Mesendoderm (in vitro differentiated cells): ENCODE measurements at regions not wholly inside any gene's neighbourhood (a gene's known extent, or its start where the extent isn't known, plus 50 kb on each side); places are given as distances from the start of the nearest gene placed in this dataset.

Experiments used
- DNase-seq: peaks from one replicate; pipeline ENCODE4 v3.0.0; 2013
- H2AK5ac ChIP-seq: 2 replicates; pipeline ENCODE4 v1.6.1; 2013; ENCODE audit warnings: low read length, inconsistent platforms
- H2BK120ac ChIP-seq: 2 replicates; pipeline ENCODE4 v1.6.1; 2013; ENCODE audit warnings: low read depth, mild to moderate bottlenecking, low read length, moderate library complexity, mixed read lengths
- H2BK15ac ChIP-seq: replicated peaks from 2 replicates; pipeline ENCODE4 v1.6.1; 2013; ENCODE audit warnings: low read depth, mild to moderate bottlenecking, moderate library complexity
- H2BK5ac ChIP-seq: 2 replicates; pipeline ENCODE4 v1.6.1; 2013; ENCODE audit warnings: low read length, inconsistent platforms
- H3K18ac ChIP-seq: 2 replicates; pipeline ENCODE4 v1.6.1; 2013; ENCODE audit warnings: mild to moderate bottlenecking, low read length, mixed read lengths
- H3K23ac ChIP-seq: one replicate; pipeline ENCODE4 v1.6.1; 2013; ENCODE audit warnings: low read length
- H3K27ac ChIP-seq: 2 replicates; pipeline ENCODE4 v1.5.1; 2013; ENCODE audit warnings: low read depth, mild to moderate bottlenecking, inconsistent platforms, low read length, moderate library complexity
- H3K27me3 ChIP-seq: 2 replicates; pipeline ENCODE4 v1.6.1; 2013; ENCODE audit warnings: low read length, control low read depth, mild to moderate bottlenecking, inconsistent platforms; ENCODE audit not compliant: insufficient read depth, poor library complexity
- H3K36me3 ChIP-seq: 2 replicates; pipeline ENCODE4 v1.6.1; 2013; ENCODE audit warnings: low read length, inconsistent platforms; ENCODE audit not compliant: control insufficient read depth, insufficient read depth
- H3K4ac ChIP-seq: one replicate; pipeline ENCODE4 v1.6.1; 2013; ENCODE audit warnings: low read depth, mild to moderate bottlenecking, low read length, moderate library complexity
- H3K4me1 ChIP-seq: 2 replicates; pipeline ENCODE4 v1.6.1; 2013; ENCODE audit warnings: low read depth, low read length, inconsistent platforms; ENCODE audit not compliant: control insufficient read depth
- H3K4me2 ChIP-seq: 2 replicates; pipeline ENCODE4 v1.6.1; 2013; ENCODE audit warnings: low read length
- H3K4me3 ChIP-seq: 2 replicates; pipeline ENCODE4 v1.5.1; 2013; ENCODE audit warnings: mild to moderate bottlenecking, low read length
- H3K56ac ChIP-seq: one replicate; pipeline ENCODE4 v1.6.1; 2013; ENCODE audit warnings: low read length
- H3K79me1 ChIP-seq: 2 replicates; pipeline ENCODE4 v1.6.1; 2013; ENCODE audit warnings: low read length, inconsistent platforms
- H3K79me2 ChIP-seq: 2 replicates; pipeline ENCODE4 v1.6.1; 2013; ENCODE audit warnings: mild to moderate bottlenecking, low read length; ENCODE audit not compliant: control insufficient read depth, insufficient read depth
- H3K9ac ChIP-seq: 2 replicates; pipeline ENCODE4 v1.6.1; 2013; ENCODE audit warnings: low read length, inconsistent platforms
- H4K5ac ChIP-seq: one replicate; pipeline ENCODE4 v1.6.1; 2013; ENCODE audit warnings: low read length
- H4K8ac ChIP-seq: one replicate; pipeline ENCODE4 v1.6.1; 2013; ENCODE audit warnings: low read depth, mild to moderate bottlenecking, control low read depth, low read length, moderate library complexity
- WGBS: extraction: QIAGEN DNeasy Blood & Tissue Kit; methylation state at CpG from one replicate; pipeline ENCODE4 v1.1.7; 2013; ENCODE audit warnings: low lambda C conversion rate, missing lambda C conversion rate; ENCODE audit not compliant: insufficient coverage; ENCODE audit errors: extremely low coverage; 5-methylcytosine and 5-hydroxymethylcytosine counted together

DNA sequence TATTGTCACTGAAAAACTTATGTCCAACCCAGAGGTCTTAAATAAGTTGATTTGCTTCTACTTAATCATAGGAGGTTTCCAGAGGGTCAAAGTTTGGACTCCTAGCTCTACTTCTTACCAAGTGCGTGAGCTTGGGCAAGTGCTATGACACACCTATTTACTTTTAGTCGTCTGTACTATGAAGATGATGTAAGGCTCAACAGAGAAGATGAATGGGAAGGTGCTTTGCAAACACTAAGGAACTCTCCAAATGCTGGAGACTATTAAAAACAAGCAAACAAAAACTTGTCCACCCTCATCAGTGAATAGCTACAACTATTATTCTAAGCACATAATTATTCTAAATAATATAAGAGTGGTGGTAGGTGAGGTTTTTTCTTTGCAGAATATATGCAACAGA, 232.3 kb upstream of the USP24 start:
- Histone ChIP-seq H3K4me1 (no peaks in the 10 kb centered on the region), H2BK15ac (no peak overlapping the region), H3K4ac (no peak overlapping the region), H3K4me3 (no peak overlapping the region), H2AK5ac (no peak overlapping the region), H3K18ac (no peak overlapping the region), H4K5ac (no peak overlapping the region), H3K79me1 (no peaks in the 10 kb centered on the region), H3K56ac (no peak overlapping the region), H3K27ac (no peak overlapping the region), H3K23ac (no peak overlapping the region), H4K8ac (no peak overlapping the region), H3K79me2 (no peaks in the 10 kb centered on the region), H3K4me2 (no peak overlapping the region), H3K36me3 (no peaks in the 10 kb centered on the region), H2BK5ac (no peak overlapping the region), H3K27me3 (no peaks in the 10 kb centered on the region), H3K9ac (no peak overlapping the region), H2BK120ac (no peak overlapping the region)
- DNase-seq: no peak
- WGBS: no CpG with 5 or more reads among the region's 2 CpGs

GRCh38 chr1:55446351-55446750, 231.2 kb upstream of the USP24 start:
- Histone ChIP-seq H3K27ac (no peak overlapping the region), H2AK5ac (no peak overlapping the region), H4K5ac (no peak overlapping the region), H3K79me2 (no peaks in the 10 kb centered on the region), H3K4me1 (no peaks in the 10 kb centered on the region), H3K27me3 (no peaks in the 10 kb centered on the region), H3K18ac (no peak overlapping the region), H2BK120ac (no peak overlapping the region), H4K8ac (no peak overlapping the region), H3K36me3 (no peaks in the 10 kb centered on the region), H3K4ac (no peak overlapping the region), H3K23ac (no peak overlapping the region), H3K9ac (no peak overlapping the region), H2BK15ac (no peak overlapping the region), H3K4me3 (no peak overlapping the region), H2BK5ac (no peak overlapping the region), H3K4me2 (no peak overlapping the region), H3K56ac (no peak overlapping the region), H3K79me1 (no peaks in the 10 kb centered on the region)
- DNase-seq: no peak
- WGBS: no CpG with 5 or more reads among the region's 2 CpGs

DNA sequence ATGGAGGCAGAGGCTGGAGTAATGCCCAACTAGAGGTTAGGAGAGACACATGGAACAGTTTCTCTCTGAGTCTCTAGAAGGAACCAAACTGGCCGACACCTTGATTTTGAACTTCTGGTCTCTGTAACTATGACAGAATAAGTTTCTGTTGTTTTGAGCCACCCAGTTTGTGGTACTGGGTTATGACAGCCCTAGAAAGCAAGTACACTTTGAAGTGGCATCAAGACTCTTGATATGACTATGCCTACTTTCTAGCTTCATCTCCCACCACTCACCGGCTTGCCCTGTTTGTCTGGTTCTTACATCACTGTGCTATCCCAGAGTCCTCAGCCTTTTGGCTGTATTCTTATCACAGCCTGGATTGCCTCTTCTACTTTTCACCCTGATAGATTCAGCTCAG, 230.3 kb upstream of the USP24 start:
- no peak overlapping the region for H2BK15ac ChIP-seq
- no peak overlapping the region for H4K8ac ChIP-seq
- no CpG with 5 or more reads among the region's 2 CpGs for WGBS
- H3K79me2 ChIP-seq: no peaks in the 10 kb centered on the region
- no peak overlapping the region for H3K18ac ChIP-seq
- H3K79me1 ChIP-seq: no peaks in the 10 kb centered on the region
- H3K4ac ChIP-seq: no peak overlapping the region
- H2AK5ac ChIP-seq: no peak overlapping the region
- no peak overlapping the region for H2BK120ac ChIP-seq
- no peak overlapping the region for H3K27ac ChIP-seq
- no peak overlapping the region for H3K56ac ChIP-seq
- no peaks in the 10 kb centered on the region for H3K36me3 ChIP-seq
- DNase-seq: no peak
- H3K27me3 ChIP-seq: no peaks in the 10 kb centered on the region
- H4K5ac ChIP-seq: no peak overlapping the region
- H3K23ac ChIP-seq: no peak overlapping the region
- H3K4me1 ChIP-seq: no peaks in the 10 kb centered on the region
- H3K9ac ChIP-seq: no peak overlapping the region
- H2BK5ac ChIP-seq: no peak overlapping the region
- H3K4me2 ChIP-seq: no peak overlapping the region
- H3K4me3 ChIP-seq: no peak overlapping the region

DNA sequence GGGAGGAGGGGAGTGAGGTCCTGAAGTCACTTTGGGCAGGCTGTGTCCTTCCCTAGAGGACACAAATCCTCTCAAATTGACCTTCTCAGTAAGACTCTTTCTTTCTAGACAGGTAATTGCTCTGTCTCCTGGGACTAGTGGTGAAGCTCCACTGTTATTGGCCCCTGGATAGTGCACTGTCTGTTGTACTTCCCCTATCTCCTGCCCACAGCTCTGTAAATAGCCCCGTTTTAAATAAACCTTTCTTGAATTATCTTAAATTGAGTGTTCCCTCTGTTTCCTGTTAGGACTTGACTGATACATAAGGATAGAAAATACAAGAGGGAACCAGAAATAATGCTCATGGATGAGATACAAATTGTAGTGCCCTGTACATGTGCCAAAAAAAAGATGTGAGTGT, 229.5 kb upstream of the USP24 start:
- Histone ChIP-seq H3K4me2 (no peak overlapping the region), H3K4me1 (no peaks in the 10 kb centered on the region), H3K23ac (no peak overlapping the region), H3K79me2 (no peaks in the 10 kb centered on the region), H4K8ac (no peak overlapping the region), H3K56ac (no peak overlapping the region), H2AK5ac (no peak overlapping the region), H2BK5ac (no peak overlapping the region), H3K27ac (no peak overlapping the region), H3K36me3 (no peaks in the 10 kb centered on the region), H3K18ac (no peak overlapping the region), H3K9ac (no peak overlapping the region), H3K4me3 (no peak overlapping the region), H2BK15ac (no peak overlapping the region), H3K4ac (no peak overlapping the region), H2BK120ac (no peak overlapping the region), H4K5ac (no peak overlapping the region), H3K27me3 (no peaks in the 10 kb centered on the region), H3K79me1 (no peaks in the 10 kb centered on the region)
- WGBS: no CpG with 5 or more reads among the region's 1 CpG
- no peak for DNase-seq

DNA sequence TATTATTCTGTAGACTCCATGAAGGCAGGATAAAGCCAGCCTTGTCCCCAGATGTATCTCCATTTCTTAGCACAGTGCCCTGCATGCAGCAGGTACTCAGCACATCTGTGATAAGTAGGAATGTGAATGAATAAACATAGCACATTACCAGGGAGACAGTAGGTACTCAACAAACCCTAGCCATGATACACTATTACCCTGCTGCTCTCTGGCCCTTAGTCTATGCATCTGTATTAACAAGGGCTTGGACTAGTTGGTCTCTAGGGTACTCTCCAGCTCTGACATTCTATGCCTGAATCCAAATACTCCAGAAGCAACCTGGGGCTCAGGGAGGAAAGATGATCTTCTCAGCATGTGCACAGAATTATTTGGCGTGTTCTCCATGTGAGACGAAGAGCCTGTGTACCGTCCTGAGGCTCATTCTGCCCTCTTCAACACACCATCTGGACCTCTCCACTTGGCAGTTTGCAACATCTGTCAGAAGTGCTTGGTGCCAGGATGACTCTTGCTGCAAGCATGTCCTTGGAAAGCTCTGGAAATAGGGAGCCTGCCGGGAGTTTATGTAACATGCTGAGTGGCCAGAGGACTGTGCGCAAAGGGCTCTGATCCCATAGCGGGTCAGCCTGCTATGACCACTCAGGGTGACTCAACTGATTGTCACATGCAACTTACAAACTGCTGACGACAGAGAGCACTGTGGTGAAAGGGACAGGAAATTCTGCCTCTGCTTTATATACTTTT, 228.2 kb upstream of the USP24 start:
- WGBS: no CpG with 5 or more reads among the region's 7 CpGs
- Histone ChIP-seq H3K56ac (no peak overlapping the region), H3K23ac (no peak overlapping the region), H4K8ac (no peak overlapping the region), H3K79me1 (no peaks in the 10 kb centered on the region), H2AK5ac (no peak overlapping the region), H2BK15ac (no peak overlapping the region), H3K9ac (no peak overlapping the region), H3K4me2 (no peak overlapping the region), H3K79me2 (no peaks in the 10 kb centered on the region), H2BK120ac (no peak overlapping the region), H4K5ac (no peak overlapping the region), H3K18ac (no peak overlapping the region), H3K4me3 (no peak overlapping the region), H3K27ac (no peak overlapping the region), H2BK5ac (no peak overlapping the region), H3K4ac (no peak overlapping the region), H3K36me3 (no peaks in the 10 kb centered on the region), H3K4me1 (no peaks in the 10 kb centered on the region), H3K27me3 (no peaks in the 10 kb centered on the region)
- DNase-seq: no peak

DNA sequence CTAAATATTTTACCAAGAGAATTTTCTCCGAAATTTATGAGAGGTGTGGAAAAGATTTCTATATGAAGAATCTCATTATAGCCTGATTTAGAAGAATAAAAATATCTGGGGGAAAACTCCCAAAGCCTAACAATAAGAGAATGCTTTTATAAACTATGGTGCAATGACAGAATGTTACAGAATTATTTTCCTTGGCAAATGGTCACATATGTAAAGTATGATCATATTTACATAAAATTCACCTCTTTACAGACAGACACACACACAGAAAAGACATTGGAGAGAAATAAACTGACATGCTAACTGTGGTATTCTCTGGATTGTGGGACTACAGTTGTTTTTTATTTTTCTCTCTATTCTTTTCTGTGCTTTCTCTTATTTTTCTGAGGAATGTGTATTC, 226.3 kb upstream of the USP24 start:
- no peak overlapping the region for H3K4ac ChIP-seq
- H4K5ac ChIP-seq: no peak overlapping the region
- H2AK5ac ChIP-seq: no peak overlapping the region
- no peaks in the 10 kb centered on the region for H3K79me1 ChIP-seq
- H4K8ac ChIP-seq: no peak overlapping the region
- no peak overlapping the region for H3K4me2 ChIP-seq
- H3K79me2 ChIP-seq: no peaks in the 10 kb centered on the region
- H3K56ac ChIP-seq: no peak overlapping the region
- H3K27me3 ChIP-seq: no peaks in the 10 kb centered on the region
- H3K27ac ChIP-seq: no peak overlapping the region
- H3K4me3 ChIP-seq: no peak overlapping the region
- no peak overlapping the region for H2BK15ac ChIP-seq
- no peak overlapping the region for H3K18ac ChIP-seq
- DNase-seq: no peak
- no peak overlapping the region for H2BK5ac ChIP-seq
- no peaks in the 10 kb centered on the region for H3K4me1 ChIP-seq
- WGBS: no CpG with 5 or more reads among the region's 1 CpG
- no peaks in the 10 kb centered on the region for H3K36me3 ChIP-seq
- no peak overlapping the region for H2BK120ac ChIP-seq
- H3K23ac ChIP-seq: no peak overlapping the region
- no peak overlapping the region for H3K9ac ChIP-seq
